HG03432 (cell line): ENCODE measurements at regions not wholly inside any gene's neighbourhood (a gene's known extent, or its start where the extent isn't known, plus 50 kb on each side); places are given as distances from the start of the nearest gene placed in this dataset.
"Not testable (repeated sequence)": the region's sequence is repeated elsewhere in the genome, so short reads cannot be mapped to it uniquely, and the experiment has no call there.

Source experiments
- ATAC-seq: cut with Tn5 transposase; IDR thresholded peaks from one replicate; pipeline ENCODE4 v1.9.1; 2021; ENCODE audit warnings: mild to moderate bottlenecking, moderate library complexity; ENCODE audit not compliant: unreplicated experiment

DNA sequence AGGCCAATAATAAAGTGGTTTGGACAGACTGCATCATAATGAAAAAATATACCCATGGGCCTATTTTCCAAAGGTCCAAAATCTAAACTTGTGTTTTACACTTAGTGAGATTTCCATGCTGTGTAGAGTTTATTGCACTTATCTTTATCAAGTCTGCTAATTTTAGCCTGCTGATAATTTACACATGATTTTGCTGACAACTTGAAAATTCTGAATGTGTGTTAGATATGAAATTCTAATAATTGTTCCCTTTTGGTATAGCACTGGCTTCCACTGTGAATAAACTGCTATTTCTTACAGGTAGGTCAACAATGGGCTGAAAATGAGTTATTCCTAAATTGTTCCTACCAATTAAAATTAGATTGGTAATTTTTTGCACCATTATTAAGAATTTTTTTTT is 589.1 kb upstream of the ANO3 start:
- no peak for ATAC-seq

DNA sequence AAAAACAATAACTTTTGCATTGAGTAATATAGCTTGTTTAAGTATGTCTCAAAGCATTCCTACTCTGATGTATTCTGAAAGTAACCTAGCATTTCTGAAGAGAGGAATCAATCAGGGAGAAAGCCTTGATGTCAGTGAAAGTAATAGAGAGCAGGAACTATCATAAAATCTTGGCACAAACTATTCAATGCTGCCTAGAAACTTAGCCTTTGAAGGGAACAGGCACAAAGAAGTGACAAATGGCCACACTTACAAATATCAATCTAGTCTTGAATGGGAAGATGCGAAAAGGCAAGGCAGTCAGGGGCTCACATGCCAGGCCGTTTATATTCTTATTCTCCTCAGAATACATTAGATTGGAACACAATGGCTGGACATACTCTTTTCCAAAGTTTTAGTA is 576.5 kb upstream of the ANO3 start:
- no peak for ATAC-seq

DNA sequence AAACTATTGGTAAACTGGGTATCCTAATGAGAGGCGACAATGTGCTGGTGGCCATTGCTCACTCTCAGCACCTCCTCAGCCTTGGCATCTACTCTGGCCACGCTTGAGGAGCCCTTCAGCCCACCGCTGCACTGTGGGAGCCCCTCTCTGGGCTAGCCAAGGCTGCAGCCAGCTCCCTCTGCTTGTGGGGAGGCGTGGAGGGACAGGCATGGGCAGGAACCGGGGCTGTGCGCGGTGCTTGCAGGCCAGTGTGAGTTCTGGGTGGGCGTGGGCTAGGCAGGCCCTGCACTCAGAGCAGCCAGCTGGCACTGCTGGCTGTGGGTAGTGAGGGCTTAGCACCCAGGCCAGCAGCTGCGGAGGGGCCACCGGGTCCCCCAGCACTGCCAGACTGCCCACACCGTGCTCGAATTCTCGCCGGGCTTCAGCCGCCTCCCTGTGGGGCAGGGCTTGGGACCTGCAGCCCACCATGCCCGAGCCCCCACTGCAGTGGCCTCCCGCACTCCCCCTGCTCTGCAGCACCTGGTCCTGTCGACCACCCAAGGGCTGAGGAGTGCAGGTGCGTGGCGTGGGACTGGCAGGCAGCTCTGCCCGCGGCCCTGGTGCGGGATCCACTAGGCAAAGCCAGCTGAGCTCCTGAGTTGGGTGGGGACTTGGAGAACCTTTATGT is 575.9 kb upstream of the ANO3 start:
- ATAC-seq = no peak

DNA sequence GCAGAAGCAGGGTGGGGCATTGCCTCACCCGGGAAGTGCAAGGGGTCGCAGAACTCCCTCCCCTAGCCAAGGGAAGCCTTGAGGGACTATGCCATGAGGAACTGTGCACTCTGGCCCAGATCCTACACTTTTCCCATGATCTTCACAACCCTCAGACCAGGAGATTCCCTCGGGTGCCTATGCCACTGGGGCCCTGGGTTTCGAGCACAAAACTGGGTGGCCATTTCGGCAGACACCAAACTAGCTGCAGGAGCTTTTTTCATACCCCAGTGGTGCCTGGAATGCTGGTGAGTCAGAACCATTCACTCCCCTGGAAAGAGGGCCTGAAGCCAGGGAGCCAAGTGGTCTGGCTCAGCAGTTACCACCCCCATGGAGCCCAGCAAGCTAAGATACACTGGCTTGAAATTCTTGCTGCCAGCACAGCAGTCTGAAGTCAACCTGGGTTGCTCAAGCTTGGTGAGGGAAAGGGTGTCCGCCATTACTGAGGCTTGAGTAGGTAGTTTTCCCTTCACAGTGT is 573.7 kb upstream of the ANO3 start:
- no peak for ATAC-seq

DNA sequence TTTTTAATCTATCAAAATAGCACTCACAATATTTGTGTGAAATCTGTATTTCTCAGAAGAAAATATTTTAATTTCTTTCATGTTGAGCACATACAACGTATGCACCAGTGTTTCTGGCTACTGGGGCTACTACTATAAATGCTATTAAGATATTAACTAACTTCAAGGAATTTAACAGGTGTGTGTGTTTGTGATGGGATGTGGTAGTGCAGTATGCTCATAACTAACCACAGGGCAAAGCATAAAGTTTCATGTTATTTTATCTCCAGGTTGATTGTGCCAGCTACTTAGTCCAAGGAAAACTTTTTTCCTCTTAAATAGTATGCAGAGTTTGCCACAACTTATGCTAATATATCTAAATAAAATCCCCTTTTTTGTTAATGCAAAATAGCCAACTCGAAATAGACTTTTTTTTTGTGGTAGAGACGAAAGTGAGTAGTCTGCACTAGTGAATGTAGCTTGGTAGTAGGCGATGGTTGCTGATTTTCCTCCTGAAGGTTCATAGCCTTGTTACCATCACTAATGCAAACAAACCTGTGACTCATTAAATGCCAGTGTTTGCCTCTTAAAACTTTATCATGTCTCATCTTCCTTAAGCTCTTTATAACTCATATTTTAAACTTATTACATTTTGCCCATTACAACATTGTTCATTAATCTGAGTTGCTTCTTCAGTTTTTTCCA is 565.5 kb upstream of the ANO3 start:
- ATAC-seq = no peak

DNA sequence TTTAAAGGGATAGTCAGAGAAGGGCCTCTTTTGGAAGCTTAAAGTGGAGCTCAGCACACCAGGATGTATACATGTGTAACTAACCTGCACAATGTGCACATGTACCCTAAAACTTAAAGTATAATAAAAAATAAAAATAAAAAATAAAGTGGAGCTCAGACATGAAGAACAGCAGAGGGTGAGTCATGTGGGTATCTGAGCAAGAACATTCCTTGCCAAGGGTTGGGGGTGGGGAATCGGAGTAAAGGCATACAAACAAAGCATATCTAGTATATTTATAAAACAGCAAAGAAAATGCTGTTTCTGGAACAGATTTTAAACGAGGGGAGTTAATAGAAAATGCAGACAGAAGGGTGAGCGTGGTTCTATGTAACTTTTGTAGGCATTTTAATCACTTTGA is 562.6 kb upstream of the ANO3 start:
- ATAC-seq = no peak

DNA sequence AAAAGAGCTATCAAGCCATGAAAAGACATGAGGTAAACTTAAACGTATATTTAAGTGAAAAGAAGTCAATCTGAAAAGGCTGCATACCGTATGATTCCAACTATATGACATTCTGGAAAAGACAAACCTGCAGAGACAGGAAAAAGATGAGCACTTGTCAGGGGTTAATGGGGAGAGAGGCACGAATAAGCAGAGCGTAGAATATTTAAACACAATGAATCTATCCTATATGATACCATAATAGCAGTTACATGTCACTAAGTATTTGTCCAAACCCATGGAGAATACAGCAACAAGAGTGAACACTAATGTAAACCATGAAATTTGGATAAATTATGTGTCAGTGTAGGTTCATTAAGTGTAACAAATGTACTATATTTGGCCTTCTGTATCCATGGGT is 560.3 kb upstream of the ANO3 start:
- no peak for ATAC-seq

DNA sequence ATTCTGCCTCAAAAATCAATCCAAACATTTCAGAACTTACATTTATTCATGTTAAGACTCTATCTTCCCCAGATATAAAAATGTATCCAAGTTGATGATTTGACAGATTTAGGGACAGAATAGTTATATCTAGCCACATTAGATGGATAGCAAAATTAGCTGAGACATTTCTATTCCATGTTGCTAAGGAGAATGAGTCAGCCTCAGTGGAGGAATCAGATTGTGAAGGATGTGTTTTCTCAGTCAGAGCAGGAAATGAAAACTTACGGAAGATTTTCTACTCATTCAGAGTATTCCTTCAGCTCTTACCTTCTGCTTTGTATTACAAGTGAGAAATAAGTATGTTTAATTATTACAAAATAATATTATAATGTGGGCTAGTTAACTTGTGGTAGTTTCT is 556.3 kb upstream of the ANO3 start:
- ATAC-seq = no peak

DNA sequence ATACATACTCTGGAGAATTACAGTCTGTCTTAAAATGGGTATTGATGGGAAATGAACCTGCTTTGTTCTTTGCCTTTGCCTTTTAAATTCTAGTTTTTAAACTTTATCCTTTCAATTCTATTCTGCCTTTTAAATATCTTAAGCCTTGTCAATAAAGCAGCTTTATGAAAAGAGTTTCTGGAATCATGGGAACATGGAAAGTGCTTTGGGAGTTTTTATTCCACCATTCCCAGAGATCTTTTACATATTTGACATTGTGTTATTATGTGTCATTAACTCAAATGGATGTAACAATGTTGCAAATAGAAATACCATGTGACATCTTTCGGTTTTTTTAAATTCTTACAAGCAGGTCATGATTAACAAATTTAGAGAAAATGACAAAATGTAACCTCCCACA is 555.7 kb upstream of the ANO3 start:
- ATAC-seq = no peak

DNA sequence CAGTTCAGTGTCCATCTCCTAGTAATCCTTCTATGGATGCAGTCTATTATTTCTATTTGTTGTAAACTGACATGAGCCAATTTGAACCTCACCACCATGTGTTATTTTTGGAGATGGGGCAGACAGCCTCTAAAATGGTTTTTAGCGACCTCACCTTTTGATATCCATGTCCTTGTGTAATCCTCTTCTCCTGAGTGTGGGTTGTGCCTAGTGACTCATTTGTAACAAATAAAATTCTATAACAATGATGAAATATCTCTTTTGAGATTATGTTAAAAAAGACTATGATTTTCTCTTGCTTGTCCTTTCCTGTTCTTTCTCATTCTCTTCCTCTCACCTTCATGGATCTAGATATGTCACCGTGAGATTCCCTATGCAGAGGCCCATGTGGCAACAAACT is 554.6 kb upstream of the ANO3 start:
- no peak for ATAC-seq

DNA sequence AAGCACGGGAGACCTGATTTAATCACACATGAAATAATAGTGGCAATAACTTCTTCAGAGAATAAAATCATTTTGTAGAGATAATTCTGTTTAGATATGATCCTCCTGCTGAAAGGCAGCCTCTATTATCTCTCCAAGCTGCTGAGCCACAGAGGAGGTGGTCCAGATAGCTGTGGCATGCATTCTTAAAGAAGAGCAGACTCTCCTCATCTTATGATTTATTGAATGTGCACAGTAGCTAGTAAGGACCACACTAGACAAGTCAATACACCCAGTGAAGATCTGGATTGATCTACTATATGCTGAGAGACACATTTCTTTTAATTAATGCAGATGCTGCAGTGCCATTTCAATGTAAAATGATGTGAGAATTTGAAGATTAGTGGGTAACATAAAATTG is 552.9 kb upstream of the ANO3 start:
- ATAC-seq = no peak

DNA sequence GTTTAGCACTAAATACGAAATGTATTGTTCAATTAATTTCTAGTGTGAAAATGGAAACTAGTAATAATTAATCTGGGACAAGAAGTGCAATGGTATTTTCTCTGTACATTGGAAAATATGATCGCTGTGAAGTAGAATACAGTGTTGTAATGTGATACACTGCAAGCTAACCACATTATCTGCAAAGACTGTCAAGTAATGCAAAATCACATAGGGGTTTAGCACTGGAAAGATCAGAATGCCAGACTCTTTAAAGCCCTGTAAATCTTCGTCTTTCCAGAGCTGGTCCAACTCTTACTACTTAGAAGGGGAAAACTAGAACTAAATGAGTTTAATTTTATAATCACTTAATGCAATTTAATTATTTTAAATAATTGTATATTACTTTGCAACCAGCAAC is 544.5 kb upstream of the ANO3 start:
- no peak for ATAC-seq

DNA sequence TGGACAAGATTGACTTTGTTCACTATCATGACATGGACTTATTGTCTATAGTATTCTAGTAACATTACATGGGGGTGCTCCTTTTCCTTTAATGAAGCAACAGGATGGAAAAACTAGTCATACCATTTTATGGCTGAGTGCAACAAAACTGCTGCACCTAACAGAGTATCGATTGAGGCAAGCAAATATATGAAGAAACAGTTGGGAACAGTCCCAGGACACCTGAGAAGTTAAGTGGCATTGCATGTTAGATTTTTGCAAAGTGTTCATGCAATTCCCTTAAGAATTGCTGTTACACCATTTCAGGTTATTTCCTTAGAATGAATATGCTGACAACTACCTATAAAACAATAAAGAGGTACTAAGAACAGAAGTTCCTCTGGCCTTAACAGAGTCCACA is 541.5 kb upstream of the ANO3 start:
- ATAC-seq = no peak

DNA sequence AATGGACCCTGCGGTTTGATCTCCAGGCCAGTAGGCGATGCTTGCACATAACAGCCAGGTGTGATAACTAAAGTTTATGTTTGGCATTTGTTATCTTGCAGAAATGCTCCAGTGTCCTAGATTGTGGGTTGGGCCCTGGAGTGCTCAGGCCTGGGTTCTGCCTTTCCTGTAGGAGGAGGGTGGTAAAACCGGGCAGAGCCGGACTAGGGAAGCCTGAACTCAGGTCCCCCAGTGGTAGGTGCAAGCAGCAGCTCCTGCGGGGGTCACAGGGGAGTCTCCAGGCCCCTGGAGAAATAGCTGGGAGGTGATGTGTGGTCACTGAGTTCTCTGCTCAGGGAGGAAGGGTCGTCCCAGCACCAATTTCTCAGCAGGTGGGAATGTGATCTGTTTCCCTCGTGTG is 538.3 kb upstream of the ANO3 start:
- ATAC-seq = no peak

DNA sequence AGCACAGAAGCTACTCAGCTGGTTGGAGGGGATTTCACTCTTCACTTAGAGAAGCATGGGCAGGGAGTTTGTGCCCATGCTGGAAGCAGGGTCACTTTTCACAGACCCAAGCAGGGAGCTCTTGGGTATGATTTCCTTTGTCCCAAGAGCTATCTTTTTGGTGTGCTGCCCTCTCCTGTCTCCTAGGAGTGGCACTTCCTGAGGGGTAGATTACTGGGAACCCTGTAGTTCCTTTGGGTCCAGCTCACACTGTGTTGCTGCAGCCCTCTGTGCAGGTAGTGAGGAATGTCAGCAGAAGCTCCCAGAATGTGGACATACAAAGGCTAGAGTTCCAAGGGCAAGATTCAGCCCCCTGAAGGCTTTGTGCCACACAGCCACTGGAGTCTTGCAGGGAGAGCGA is 537.1 kb upstream of the ANO3 start:
- no peak for ATAC-seq

DNA sequence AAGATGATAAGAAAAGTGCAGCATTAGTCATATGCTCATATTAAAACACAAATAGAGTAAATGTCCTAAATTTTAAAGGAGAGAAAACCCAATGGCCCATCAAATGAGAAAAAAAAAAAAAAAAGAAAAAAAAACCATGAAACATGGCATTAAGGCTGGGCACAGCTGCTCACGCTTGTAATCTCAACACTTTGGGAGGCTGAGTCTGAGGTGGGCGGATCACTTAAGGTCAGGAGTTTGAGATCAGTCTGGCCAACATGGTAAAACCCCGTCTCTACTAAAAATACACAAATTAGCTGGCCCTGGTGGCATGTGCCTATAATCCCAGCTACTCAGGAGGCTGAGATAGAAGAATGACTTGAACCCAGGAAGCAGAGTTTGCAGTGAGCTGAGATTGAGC is 515.5 kb upstream of the ANO3 start:
- no peak for ATAC-seq

DNA sequence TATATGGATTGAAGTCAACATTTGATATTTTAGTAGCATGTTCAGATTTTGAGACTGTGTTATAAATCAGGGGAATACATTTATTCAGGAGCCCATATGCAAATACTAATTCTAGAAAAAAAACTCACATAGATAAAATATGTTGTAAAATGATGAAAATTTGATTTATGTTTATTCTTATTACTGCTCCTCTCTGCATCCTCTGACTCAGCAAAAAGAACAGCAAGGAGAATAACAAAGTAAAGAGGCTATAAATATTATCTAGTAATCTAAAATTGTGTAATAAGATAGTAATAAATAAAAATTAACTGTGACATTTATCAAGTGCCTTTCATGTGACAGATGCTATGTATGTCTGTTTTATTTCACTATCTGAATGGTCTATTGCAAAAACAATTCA is 507.2 kb upstream of the ANO3 start:
- no peak for ATAC-seq

DNA sequence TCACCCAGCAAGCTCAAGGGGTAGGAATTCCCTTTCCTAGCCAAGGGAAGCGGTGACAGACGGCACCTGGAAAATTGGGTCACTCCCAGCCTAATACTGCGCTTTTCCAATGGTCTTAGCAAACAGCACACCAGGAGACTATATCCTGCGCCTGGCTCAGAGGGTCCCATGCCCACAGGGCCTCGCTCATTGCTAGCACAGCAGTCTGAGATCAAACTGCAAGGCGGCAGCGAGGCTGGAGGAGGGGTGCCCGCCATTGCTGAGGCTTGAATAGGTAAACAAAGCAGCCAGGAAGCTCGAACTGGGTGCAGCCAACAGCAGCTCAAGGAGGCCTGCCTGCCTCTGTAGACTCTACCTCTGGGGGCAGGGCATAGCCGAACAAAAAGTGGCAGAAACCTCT is 500.4 kb upstream of the ANO3 start:
- not testable (repeated sequence) for ATAC-seq

DNA sequence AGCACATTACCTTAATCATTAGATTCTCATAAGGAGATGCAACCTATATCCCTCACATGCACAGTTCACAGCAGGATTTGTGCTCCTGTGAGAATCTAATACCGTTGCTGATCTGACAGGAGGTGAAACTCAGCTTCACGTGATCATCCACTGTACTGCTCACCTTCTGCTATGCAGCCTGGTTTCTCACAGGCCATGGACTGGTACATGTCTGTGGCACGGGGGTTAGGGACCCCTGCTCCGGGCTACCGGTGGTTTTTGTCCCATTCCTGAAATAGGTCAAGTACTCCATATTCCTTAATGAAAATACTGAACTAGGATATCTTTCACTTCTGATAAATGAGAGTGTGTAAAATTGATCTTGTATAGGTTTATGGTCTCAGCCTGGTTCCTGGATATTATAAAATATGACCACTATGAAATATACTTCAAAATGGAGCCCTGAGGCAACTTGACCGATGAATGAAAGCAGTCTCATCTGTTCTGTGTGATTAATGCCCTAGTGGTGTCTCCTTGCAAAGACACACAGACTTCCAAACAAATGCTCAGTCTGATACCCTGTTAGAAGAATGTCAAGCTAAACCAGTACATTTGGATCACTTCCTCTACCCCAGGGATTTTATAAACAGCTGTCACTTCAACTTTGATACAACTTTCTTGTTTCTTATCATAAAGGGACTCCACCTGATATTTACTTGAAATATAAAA is 492.9 kb upstream of the ANO3 start:
- no peak for ATAC-seq

DNA sequence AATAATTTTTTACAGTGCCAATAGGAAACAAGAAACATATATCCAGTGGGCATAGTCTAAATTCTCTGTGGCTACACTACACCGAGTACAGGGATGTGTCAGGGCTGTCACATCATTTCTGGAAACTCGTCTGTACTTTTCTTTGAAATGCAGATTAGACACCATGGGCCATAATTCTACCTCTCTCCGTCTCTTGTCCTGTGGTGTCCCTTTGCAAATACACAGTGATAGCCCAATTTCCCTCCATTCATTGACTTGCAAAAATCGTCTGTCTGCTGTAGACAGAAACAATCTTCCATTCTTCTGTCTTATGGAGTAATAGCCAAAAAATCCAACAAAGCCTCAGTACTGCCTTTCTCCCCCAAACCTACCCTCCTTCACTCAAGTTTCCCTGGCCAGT is 487.1 kb upstream of the ANO3 start:
- ATAC-seq = no peak

DNA sequence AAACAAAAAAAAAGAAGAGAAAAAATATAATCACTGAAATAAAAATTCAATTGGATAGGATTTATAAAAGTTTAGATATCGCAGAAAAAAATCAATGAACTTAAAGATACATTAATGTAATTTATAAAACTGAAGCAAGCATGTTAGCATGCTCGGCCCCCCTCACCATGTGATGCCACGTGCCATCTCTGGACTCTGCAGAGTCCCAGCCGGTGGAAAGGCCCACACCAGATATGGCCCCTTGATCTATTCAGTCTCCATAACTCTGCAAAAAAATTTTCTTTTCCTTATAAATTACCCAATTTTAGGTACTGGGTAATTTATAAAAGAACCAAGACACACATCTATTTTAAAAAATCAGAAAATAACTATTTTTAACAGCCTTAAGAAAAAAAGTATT is 476.0 kb upstream of the ANO3 start:
- no peak for ATAC-seq

DNA sequence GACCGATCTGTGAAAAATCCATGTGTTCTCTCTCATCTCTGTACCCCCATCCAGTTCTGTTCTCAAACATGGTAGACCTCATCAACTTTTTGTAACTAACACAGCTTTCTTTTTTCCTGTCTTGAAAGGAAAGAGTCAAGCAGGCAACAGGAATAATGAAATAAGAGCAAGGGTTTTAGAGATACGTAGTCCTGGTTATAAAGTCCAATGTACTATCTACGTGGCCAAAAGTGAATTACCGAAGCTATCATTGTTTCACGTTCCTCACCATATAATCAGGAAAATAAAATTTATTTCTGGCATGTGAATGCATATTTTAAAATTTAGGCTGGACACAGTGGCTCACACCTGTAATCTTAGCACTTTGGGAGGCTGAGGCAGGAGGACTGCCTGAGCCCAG is 472.2 kb upstream of the ANO3 start:
- ATAC-seq = no peak
